Keratinocyte (primary cell): ENCODE measurements at regions not wholly inside any gene's neighbourhood (a gene's known extent, or its start where the extent isn't known, plus 50 kb on each side); places are given as distances from the start of the nearest gene placed in this dataset.

ENCODE experiments used
- DNase-seq: peaks from one replicate; pipeline ENCODE4 v3.0.0-alpha.2; 2011; ENCODE audit warnings: low read depth, missing footprints, low spot score
- FAIRE-seq: peaks from 2 replicates; lab custom pipeline; 2011; peaks lifted over from hg19 to GRCh38; lab: Jason Lieb, UNC
- H2AFZ ChIP-seq: 2 replicates; pipeline ENCODE4 v1.6.0; 2012; ENCODE audit warnings: low read length, control low read depth, inconsistent platforms; ENCODE audit not compliant: control insufficient read depth
- H3K27ac ChIP-seq: 2 replicates; pipeline ENCODE4 v1.5.1; 2011; ENCODE audit warnings: low read length; ENCODE audit not compliant: control insufficient read depth, insufficient read depth
- H3K27me3 ChIP-seq: 3 replicates; pipeline ENCODE4 v1.6.0; 2011; ENCODE audit warnings: low read length; ENCODE audit not compliant: control insufficient read depth, insufficient read depth; ENCODE audit errors: extremely low read depth
- H3K36me3 ChIP-seq, 2 experiments: 2 replicates in 1 of 2; 3 replicates in 1 of 2; pipeline ENCODE4 v1.5.1; 2011; ENCODE audit warnings: low read length in 2 of 2, mild to moderate bottlenecking in 1 of 2; ENCODE audit not compliant: control insufficient read depth in 2 of 2, insufficient read depth in 2 of 2; ENCODE audit errors: extremely low read depth in 1 of 2
- H3K4me1 ChIP-seq: 3 replicates; pipeline ENCODE4 v1.5.1; 2011; ENCODE audit warnings: low read length; ENCODE audit not compliant: control insufficient read depth, insufficient read depth; ENCODE audit errors: extremely low read depth
- H3K4me2 ChIP-seq: 3 replicates; pipeline ENCODE4 v1.6.0; 2011; ENCODE audit warnings: low read depth, low read length; ENCODE audit not compliant: control insufficient read depth, insufficient read depth; ENCODE audit errors: extremely low read depth
- H3K4me3 ChIP-seq, 3 experiments: fragments of 200-600 bp in 1 of 3; sonication (generic) in 1 of 3; 2 replicates in 2 of 3; 3 replicates in 1 of 3; pipeline ENCODE4 v1.5.1; 2011 to 2016; ENCODE audit warnings: low read length in 3 of 3, mild to moderate bottlenecking in 3 of 3, control low read depth in 2 of 3, inconsistent platforms in 1 of 3, low read depth in 1 of 3, mixed read lengths in 1 of 3, mixed run types in 1 of 3, moderate library complexity in 1 of 3; ENCODE audit not compliant: control insufficient read depth in 2 of 3, insufficient read depth in 2 of 3; ENCODE audit errors: extremely low read depth in 1 of 3
- H3K79me2 ChIP-seq: 2 replicates; pipeline ENCODE4 v1.6.0; 2012; ENCODE audit warnings: low read length; ENCODE audit not compliant: control insufficient read depth, insufficient read depth
- H3K9ac ChIP-seq: 3 replicates; pipeline ENCODE4 v1.6.0; 2011; ENCODE audit warnings: low read length; ENCODE audit not compliant: control insufficient read depth, insufficient read depth; ENCODE audit errors: extremely low read depth
- H3K9me1 ChIP-seq: 3 replicates; pipeline ENCODE4 v1.6.0; 2011; ENCODE audit warnings: low read length; ENCODE audit not compliant: control insufficient read depth, insufficient read depth; ENCODE audit errors: extremely low read depth
- H3K9me3 ChIP-seq: 2 replicates; pipeline ENCODE4 v1.5.1; 2012; ENCODE audit warnings: low read depth, low read length; ENCODE audit not compliant: control insufficient read depth
- H4K20me1 ChIP-seq: 3 replicates; pipeline ENCODE4 v1.6.0; 2011; ENCODE audit warnings: low read length; ENCODE audit not compliant: control insufficient read depth, insufficient read depth; ENCODE audit errors: extremely low read depth
- CTCF ChIP-seq, 3 experiments: IDR thresholded peaks in 1 of 3; conservative IDR thresholded peaks in 1 of 3; optimal IDR thresholded peaks in 1 of 3; 2 replicates in 2 of 3; 3 replicates in 1 of 3; pipeline versions ENCODE3 to v1.5.1; 2011; ENCODE audit warnings: low read length in 3 of 3, mild to moderate bottlenecking in 3 of 3, moderate library complexity in 2 of 3, control low read depth in 1 of 3, inconsistent platforms in 1 of 3; ENCODE audit not compliant: insufficient read depth in 2 of 3; ENCODE audit errors: extremely low read depth in 1 of 3
- EZH2 ChIP-seq: IDR thresholded peaks from one replicate; pipeline ENCODE4 v1.6.1; 2012; ENCODE audit warnings: inconsistent platforms, mild to moderate bottlenecking, low read length, moderate library complexity
- dilution Hi-C: fragments of 300-500 bp; cut with MboI; formaldehyde crosslinking; loops from one replicate; pipeline ENCODE4 v1.7.0; 2020; ENCODE audit warnings: low sequenced_read_pairs; ENCODE audit not compliant: extremely low pct_ligation_motif_present

GRCh38 chr17:11177340-11177739 is 63.7 kb upstream of the SHISA6 start:
- Histone ChIP-seq H3K9me3 (no peaks in the 10 kb centered on the region), H3K79me2 (no peaks in the 10 kb centered on the region), H4K20me1 (no peaks in the 10 kb centered on the region), H3K9me1 (no peaks in the 10 kb centered on the region), H3K4me3 (no peak overlapping the region), H3K4me1 (no peaks in the 10 kb centered on the region), H3K4me2 (no peak overlapping the region), H3K27me3 (no peaks in the 10 kb centered on the region), H3K9ac (no peak overlapping the region), H2AFZ (no peak overlapping the region), H3K36me3 (no peaks in the 10 kb centered on the region), H3K27ac (no peak overlapping the region)
- TF ChIP-seq CTCF (optimal IDR thresholded peaks at IDR 0.05 in 1 of 3, IDR thresholded peaks at IDR 0.05 in 1 of 3, conservative IDR thresholded peaks at IDR 0.05 in 1 of 3; ENCODE audit: extremely low read depth in 1 of 3, insufficient read depth in 2 of 3, low read length in 3 of 3), result no peak
- no peak for TF ChIP-seq EZH2
- DNase-seq, result no peak
- dilution Hi-C loops, result no loop called here
- no peak for FAIRE-seq

- H3K9ac ChIP-seq, result no peak overlapping the region
- no peaks in the 10 kb centered on the region for H3K4me1 ChIP-seq
- no peak overlapping the region for H2AFZ ChIP-seq
- FAIRE-seq (no peak), DNase-seq (no peak)
- no peaks in the 10 kb centered on the region for H3K79me2 ChIP-seq
- dilution Hi-C loops, result no loop called here
- no peak overlapping the region for H3K27ac ChIP-seq
- H3K36me3 ChIP-seq, result no peaks in the 10 kb centered on the region
- H3K4me3 ChIP-seq, result no peak overlapping the region
- H4K20me1 ChIP-seq, result no peaks in the 10 kb centered on the region
- H3K4me2 ChIP-seq, result no peak overlapping the region
- no peaks in the 10 kb centered on the region for H3K9me3 ChIP-seq
- H3K27me3 ChIP-seq, result no peaks in the 10 kb centered on the region
- TF ChIP-seq EZH2 (no peak), CTCF (optimal IDR thresholded peaks at IDR 0.05 in 1 of 3, IDR thresholded peaks at IDR 0.05 in 1 of 3, conservative IDR thresholded peaks at IDR 0.05 in 1 of 3; ENCODE audit: extremely low read depth in 1 of 3, insufficient read depth in 2 of 3, low read length in 3 of 3) (no peak)
- H3K9me1 ChIP-seq, result no peaks in the 10 kb centered on the region
These were observed 64.5 kb upstream of the SHISA6 start for GRCh38 chr17:11176549-11176948.
